ENCODE measurements at regions not wholly inside any gene's neighbourhood (a gene's known extent, or its start where the extent isn't known, plus 50 kb on each side); places are given as distances from the start of the nearest gene placed in this dataset.

DNA sequence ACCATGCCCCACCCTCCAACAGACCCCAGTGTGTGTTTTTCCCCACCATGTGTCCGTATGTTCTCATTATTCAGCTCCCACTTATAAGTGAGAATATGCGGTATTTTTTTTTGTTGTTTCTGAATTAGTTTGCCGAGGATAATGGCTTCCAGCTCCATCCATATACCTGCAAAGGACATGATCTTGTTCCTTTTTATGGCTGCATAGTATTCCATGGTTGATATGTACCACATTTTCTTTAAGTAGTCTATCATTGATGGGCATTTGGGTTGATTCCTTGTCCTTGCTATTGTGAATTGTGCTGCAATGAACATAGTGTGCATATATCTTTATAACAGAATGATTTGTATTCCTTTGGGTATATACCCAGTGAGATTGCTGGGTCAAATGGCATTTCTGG, 176.9 kb downstream of the UTRN start:
- Histone ChIP-seq H3K9ac (ENCODE audit: low read length) (no peak overlapping the region), H2AFZ (ENCODE audit: low read length) (no peak overlapping the region), H3K79me2 (ENCODE audit: low read length) (no peaks in the 10 kb centered on the region), H3K4me3 (ENCODE audit: low read length) (no peak overlapping the region), H3F3A (ENCODE audit: insufficient read depth, low read length) (0 out of 2 replicates have a peak, but pooled peaks cover 5% of the 10 kb centered on the region), H3K9me2 (replicated peaks; ENCODE audit: insufficient read depth, low read length) (no peaks in the 10 kb centered on the region), H3K27ac (ENCODE audit: low read length) (no peak overlapping the region), H3K36me3 (replicated peaks; ENCODE audit: insufficient read depth, low read length) (no peaks in the 10 kb centered on the region), H3K4me1 (ENCODE audit: low read length) (0 out of 2 replicates have a peak, but pooled peaks cover 3% of the 10 kb centered on the region), H3K4me2 (ENCODE audit: low read depth, low read length) (no peak overlapping the region), H4K20me1 (ENCODE audit: insufficient read depth, low read length) (no peaks in the 10 kb centered on the region), H3K9me3 (replicated peaks; ENCODE audit: insufficient read depth, low read length) (no peaks in the 10 kb centered on the region), H3K27me3 (replicated peaks; ENCODE audit: insufficient read depth, low read length) (no peaks in the 10 kb centered on the region)
- no peak for DNase-seq
- TF ChIP-seq, protein P1, sequence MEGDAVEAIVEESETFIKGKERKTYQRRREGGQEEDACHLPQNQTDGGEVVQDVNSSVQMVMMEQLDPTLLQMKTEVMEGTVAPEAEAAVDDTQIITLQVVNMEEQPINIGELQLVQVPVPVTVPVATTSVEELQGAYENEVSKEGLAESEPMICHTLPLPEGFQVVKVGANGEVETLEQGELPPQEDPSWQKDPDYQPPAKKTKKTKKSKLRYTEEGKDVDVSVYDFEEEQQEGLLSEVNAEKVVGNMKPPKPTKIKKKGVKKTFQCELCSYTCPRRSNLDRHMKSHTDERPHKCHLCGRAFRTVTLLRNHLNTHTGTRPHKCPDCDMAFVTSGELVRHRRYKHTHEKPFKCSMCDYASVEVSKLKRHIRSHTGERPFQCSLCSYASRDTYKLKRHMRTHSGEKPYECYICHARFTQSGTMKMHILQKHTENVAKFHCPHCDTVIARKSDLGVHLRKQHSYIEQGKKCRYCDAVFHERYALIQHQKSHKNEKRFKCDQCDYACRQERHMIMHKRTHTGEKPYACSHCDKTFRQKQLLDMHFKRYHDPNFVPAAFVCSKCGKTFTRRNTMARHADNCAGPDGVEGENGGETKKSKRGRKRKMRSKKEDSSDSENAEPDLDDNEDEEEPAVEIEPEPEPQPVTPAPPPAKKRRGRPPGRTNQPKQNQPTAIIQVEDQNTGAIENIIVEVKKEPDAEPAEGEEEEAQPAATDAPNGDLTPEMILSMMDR (IDR thresholded peaks at IDR 0.05; ENCODE audit: low read length), result no peak
- no peak for TF ChIP-seq EZH2phosphoT487 (IDR thresholded peaks at IDR 0.05; ENCODE audit: low read length)
- TF ChIP-seq EZH2 (optimal IDR thresholded peaks at IDR 0.05; ENCODE audit: low read depth, low read length), result no peak

DNA sequence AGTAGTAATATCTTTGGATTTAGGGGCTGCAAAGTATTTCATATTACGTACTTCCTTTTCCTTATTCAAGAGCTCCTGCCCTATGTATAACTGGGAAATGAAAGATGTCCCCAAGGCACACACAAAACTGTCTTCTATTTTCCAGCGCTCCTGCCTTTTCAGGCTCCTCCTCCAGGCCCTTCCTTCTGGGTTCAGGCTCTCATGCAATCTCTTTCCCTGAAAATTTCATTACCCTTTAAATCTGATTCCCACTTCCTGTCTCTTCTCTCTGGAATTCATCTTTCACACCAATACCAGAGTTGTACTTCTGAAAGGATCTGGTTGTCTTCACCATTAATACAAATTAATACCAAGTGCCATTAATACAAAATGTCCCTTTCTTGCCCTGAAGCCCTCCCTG, 181.6 kb downstream of the UTRN start:
- H3K36me3 ChIP-seq (replicated peaks; ENCODE audit: insufficient read depth, low read length), result no peaks in the 10 kb centered on the region
- H4K20me1 ChIP-seq (ENCODE audit: insufficient read depth, low read length), result no peaks in the 10 kb centered on the region
- no peak for DNase-seq
- H2AFZ ChIP-seq (ENCODE audit: low read length), result no peak overlapping the region
- no peaks in the 10 kb centered on the region for H3K9me2 ChIP-seq (replicated peaks; ENCODE audit: insufficient read depth, low read length)
- no peak overlapping the region for H3K4me2 ChIP-seq (ENCODE audit: low read depth, low read length)
- H3K9ac ChIP-seq (ENCODE audit: low read length), result no peak overlapping the region
- TF ChIP-seq, protein P1 (IDR thresholded peaks at IDR 0.05; ENCODE audit: low read length), result no peak
- no peak for TF ChIP-seq EZH2phosphoT487 (IDR thresholded peaks at IDR 0.05; ENCODE audit: low read length)
- no peak for TF ChIP-seq EZH2 (optimal IDR thresholded peaks at IDR 0.05; ENCODE audit: low read depth, low read length)
- no peak overlapping the region for H3K4me3 ChIP-seq (ENCODE audit: low read length)
- H3K9me3 ChIP-seq (replicated peaks; ENCODE audit: insufficient read depth, low read length), result no peaks in the 10 kb centered on the region
- no peaks in the 10 kb centered on the region for H3F3A ChIP-seq (ENCODE audit: insufficient read depth, low read length)
- peaks cover 7% of the 10 kb centered on the region; the same call in 1 of the 2 replicates for H3K4me1 ChIP-seq (ENCODE audit: low read length)
- no peak overlapping the region for H3K27ac ChIP-seq (ENCODE audit: low read length)
- H3K79me2 ChIP-seq (ENCODE audit: low read length), result no peaks in the 10 kb centered on the region
- H3K27me3 ChIP-seq (replicated peaks; ENCODE audit: insufficient read depth, low read length), result no peaks in the 10 kb centered on the region

DNA sequence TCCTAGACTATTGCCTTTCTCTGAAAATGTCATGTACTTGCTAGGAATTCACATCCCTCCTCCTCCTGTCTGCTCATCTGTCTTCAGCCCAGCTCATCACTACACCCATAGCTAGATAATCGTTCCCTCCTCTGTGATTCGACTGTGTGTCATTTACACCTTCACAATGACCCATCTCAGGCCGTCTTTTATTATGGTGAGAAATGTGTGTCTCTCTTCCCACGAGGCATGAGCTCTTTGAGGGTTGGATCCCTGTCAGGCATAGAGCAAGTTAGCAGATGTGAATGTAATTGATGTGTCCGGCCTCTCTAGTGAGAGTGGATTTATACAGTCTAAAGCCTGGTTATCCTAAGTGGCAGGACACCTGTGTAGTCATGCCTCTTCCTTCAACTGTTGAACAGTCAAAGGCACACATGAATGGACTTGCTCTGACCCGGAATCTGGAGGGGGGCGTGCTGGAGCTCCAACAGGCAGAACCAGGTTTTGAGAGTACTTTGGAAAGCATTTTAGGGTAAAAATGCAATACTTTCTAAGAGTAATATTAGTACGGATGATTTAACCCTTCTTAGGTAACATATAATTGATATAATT, 182.1 kb downstream of the UTRN start:
- Histone ChIP-seq H3K9me2 (replicated peaks; ENCODE audit: insufficient read depth, low read length) (no peaks in the 10 kb centered on the region), H3K4me2 (ENCODE audit: low read depth, low read length) (no peak overlapping the region), H3K4me3 (ENCODE audit: low read length) (no peak overlapping the region), H3K4me1 (ENCODE audit: low read length) (peaks cover 7% of the 10 kb centered on the region; the same call in 1 of the 2 replicates), H3F3A (ENCODE audit: insufficient read depth, low read length) (no peaks in the 10 kb centered on the region), H3K27me3 (replicated peaks; ENCODE audit: insufficient read depth, low read length) (no peaks in the 10 kb centered on the region), H3K36me3 (replicated peaks; ENCODE audit: insufficient read depth, low read length) (no peaks in the 10 kb centered on the region), H2AFZ (ENCODE audit: low read length) (no peak overlapping the region), H4K20me1 (ENCODE audit: insufficient read depth, low read length) (no peaks in the 10 kb centered on the region), H3K27ac (ENCODE audit: low read length) (no peak overlapping the region), H3K9ac (ENCODE audit: low read length) (no peak overlapping the region), H3K79me2 (ENCODE audit: low read length) (no peaks in the 10 kb centered on the region), H3K9me3 (replicated peaks; ENCODE audit: insufficient read depth, low read length) (no peaks in the 10 kb centered on the region)
- TF ChIP-seq, protein P1 (IDR thresholded peaks at IDR 0.05; ENCODE audit: low read length), result no peak
- no peak for TF ChIP-seq EZH2 (optimal IDR thresholded peaks at IDR 0.05; ENCODE audit: low read depth, low read length)
- TF ChIP-seq EZH2phosphoT487 (IDR thresholded peaks at IDR 0.05; ENCODE audit: low read length), result no peak
- no peak for DNase-seq
